NCI-H510A treated with DMSO at 0.1 percent for 48 hours (cell line): ENCODE measurements at regions not wholly inside any gene's neighbourhood (a gene's known extent, or its start where the extent isn't known, plus 50 kb on each side); places are given as distances from the start of the nearest gene placed in this dataset.
"Not testable (repeated sequence)": the region's sequence is repeated elsewhere in the genome, so short reads cannot be mapped to it uniquely, and the experiment has no call there.

ENCODE experiments used
- DNase-seq: peaks from one replicate; lab custom pipeline; 2025; lab: John Stamatoyannopoulos, UW

DNA sequence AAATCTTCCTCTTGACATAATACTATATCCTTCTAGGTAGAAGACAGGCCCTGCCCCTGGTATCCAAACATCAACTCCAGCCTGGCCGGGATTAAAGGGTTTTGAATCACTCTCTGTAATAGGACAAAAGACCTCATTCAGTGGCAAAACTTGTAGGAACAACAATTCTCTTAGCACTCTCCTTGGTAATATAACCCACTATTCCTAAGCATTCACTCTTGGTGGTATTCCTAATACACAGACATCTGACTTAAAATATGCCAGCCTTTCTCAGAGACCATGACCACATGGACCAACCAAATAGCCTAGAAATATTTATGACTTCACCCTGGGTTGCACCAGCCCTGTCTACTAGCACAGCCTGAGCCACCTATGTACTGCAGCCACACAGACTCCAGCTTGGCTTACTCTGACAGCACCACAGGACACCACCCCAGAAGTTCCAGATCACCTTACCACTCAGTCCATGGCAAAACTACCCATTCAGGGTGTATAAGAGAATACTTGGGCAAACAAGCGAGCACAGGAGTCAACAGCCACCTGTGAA lies 244.9 kb upstream of the NEBL start:
- no peak for DNase-seq

DNA sequence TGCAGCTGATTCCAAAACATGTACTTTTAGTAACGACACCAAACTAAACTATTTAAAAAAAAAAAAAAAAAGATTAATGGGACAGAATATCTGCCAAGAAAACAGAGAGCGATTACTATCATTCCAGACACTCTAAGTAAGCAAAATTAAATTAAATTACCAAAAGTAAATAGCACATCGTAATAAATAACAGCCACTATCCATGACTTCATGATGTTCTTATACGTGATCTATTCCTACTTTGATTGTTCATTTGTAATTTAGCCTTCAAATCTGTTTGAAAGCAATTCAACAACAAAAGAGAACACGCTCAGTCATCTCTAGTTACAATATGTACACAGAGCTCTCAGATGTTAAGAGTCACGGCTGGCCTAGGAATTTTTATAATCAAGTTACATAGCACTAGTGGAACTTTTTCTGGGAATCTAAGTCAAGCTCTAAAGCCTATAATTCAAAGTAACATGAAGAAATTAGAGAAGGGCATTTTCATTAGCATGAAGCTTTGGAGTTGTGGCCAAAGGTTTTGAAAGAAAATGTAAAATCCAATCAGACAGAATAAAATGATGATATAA lies 241.7 kb upstream of the NEBL start:
- peak; percentile 28 for DNase-seq

GRCh38 chr10:21135023-21135931 lies 238.2 kb upstream of the NEBL start:
- DNase-seq = no peak

GRCh38 chr10:21134645-21135022 lies 237.5 kb upstream of the NEBL start:
- no peak for DNase-seq

- DNase-seq = no peak
These were observed 233.8 kb upstream of the NEBL start for GRCh38 chr10:21130683-21131442.

DNA sequence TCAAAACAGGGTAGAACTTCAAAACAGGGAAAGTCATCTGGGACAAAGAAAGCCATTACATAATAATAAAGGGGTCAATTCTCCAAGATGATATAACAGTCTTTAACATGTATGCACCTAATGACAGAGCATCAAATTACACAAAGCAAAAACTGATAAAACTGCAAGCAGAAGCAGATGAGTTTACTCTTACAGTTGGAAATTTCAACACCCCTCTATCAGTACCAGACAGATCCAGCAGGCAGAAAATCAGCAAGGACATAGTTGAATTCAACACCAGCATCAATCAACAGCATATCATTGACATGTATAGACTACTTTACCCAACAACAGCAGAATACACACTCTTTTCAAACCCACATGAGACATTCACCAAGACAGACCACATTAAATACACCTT lies 233.0 kb upstream of the NEBL start:
- no peak for DNase-seq

- no peak for DNase-seq
These were observed 228.5 kb upstream of the NEBL start for GRCh38 chr10:21125471-21126228.

DNA sequence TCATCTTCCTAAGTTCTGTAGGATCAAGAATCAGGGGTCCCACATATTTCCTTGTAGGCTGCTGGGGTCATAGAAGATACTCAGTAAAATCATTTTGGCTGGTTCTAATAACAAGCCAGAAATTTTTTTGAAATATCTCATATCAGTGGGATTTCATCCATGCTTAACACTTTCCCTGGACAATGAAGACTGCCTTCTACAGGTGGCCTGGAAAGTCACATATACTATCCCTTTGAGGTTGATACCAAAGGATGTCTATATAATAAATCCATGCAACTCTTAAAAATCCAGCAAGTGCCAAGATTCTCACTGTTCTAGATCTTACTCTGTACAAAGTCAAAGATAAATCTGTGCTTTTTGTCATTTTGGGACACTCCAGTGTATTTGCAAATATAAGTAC lies 225.8 kb upstream of the NEBL start:
- DNase-seq = no peak

- DNase-seq = not testable (repeated sequence)
These were observed 224.7 kb upstream of the NEBL start for GRCh38 chr10:21121822-21122221.

GRCh38 chr10:21114683-21115082 lies 217.6 kb upstream of the NEBL start:
- DNase-seq = no peak

GRCh38 chr10:21110358-21110757 lies 213.2 kb upstream of the NEBL start:
- DNase-seq = no peak

GRCh38 chr10:21106931-21107330 lies 209.8 kb upstream of the NEBL start:
- DNase-seq = not testable (repeated sequence)

- not testable (repeated sequence) for DNase-seq
These were observed 208.2 kb upstream of the NEBL start for GRCh38 chr10:21105331-21105730.

DNA sequence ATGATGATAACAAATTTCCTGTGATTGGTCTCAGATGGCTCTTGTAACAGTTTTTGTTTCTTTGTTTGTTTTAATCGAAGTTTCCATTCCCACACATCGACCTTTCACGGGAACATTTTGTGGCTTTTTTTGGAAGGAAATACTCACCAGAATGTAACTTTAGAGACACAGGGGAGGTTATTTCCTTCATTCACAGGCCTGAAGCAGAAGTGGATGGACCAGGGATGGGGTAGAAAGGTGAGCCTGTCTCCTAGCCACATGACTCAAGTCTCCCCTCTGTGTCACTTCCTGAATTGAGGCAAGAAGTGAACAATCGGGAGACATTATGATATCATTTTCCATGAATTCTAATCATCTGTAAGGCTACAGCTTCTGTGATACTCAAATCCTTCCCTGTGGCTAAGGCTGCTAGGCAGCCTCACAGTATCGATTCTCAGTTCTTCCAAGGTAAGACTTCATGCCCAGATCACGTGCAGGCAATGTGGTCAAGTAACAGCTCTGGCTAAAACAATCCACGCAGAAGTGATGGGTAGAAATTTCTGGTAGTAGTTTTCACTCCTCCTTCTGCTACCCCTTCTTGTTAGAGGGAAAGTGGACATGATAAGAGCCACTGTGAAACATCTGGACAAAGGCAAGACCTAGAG lies 203.9 kb upstream of the NEBL start:
- DNase-seq = no peak

DNA sequence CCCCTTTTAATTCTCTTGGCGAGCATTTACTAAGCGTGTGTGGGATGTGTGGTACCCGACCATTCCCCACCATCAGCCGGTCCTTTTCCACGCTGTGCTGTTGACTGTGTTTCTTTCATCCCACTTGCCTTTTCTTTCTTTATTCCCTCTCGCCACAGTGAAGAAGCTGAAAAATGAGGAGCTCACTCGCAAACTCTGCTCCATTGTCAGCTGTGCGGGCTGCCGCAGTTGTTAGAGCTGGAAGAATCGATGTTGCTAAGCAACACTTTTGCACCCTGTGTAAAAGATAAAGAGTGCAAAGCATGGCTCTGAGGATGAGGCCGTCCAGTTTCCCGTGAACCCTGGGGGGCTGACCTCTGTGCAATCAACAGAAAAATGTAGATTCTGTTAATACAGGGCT lies 203.1 kb upstream of the NEBL start:
- no peak for DNase-seq

DNA sequence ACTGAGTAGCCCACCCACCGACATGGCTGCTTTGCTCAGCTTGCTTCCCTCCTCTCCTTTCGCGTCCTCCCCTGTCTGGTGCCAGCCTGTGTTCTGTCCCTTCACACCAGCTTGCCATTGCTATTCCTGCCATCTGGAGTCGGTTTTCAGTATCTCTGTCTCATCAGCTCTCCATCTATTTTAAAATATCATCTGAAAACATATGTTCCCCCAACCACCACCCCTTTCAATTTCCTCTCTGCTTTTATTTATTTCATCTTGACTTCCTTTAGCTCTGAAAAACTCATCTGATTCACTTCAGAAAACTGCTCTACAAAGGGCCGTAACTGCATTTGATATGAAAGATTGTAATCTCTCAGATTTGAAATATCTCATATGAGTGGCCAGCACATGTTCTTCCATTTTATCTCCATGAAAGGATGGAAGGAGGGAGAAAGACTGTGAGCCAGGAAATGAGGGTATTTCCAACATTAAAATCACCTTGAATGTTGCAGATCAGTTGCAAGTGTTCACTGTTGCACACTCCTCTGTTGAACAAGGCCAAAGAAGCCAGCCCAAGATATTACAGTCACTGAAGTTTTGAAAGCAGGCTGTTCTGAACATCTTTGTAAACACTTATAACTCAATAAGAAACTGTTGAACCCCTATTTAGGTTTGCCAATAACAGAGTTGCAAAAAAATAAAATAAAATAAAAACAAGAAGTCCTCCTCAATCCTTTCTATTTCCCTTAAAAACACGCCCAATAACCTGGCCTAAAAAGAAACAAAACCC lies 202.4 kb upstream of the NEBL start:
- DNase-seq = no peak

GRCh38 chr10:21097926-21098355 lies 200.8 kb upstream of the NEBL start:
- no peak for DNase-seq

DNA sequence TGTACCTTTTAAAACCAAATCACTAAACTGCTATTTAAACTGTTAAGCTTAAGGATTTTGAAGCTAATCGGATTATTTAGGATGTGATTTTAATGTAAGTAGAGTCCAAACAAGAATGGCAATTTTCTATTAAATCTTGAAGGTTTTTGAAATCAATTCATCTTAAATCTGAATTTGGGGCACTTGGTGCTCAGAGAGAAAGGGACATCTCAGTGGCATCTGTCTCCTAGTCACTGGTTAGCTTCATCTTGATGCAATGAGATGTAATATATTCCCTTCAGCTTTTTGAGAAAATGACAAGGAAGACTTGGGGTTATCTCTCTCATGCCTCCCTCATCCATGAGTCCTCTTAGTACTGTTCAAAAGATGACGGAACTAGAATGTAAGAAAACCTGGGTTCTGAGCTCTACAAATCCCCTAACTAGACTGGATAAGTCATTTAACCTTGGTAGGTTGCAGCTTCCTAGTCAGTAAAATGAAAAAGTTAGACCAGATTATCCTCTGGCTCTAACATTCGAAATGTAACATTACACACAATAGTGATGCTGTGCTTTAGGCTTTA lies 198.5 kb upstream of the NEBL start:
- DNase-seq = no peak

DNA sequence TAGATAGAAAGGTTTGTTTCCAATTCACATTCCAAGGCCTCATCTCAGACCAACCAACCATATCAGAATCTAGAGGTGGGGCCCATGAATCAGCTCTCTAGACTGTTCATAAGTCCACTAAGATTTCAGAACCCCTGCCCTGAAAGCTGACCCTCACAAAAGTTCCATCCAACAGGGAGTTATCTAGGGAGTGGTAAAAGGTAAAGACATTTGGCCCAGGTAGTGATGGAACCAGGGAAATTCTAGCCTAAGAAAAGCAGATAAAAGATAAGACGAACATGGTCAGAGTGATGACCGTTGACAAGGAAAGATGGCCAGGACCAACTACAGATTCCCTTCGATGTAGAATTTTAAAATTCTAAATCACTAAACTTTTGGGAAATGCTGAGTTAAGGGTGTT lies 198.0 kb upstream of the NEBL start:
- no peak for DNase-seq
